HFFc6 (cell line): ENCODE measurements at regions not wholly inside any gene's neighbourhood (a gene's known extent, or its start where the extent isn't known, plus 50 kb on each side); places are given as distances from the start of the nearest gene placed in this dataset.

Experiments
- DNase-seq: peaks from one replicate; pipeline ENCODE4 v3.0.0-alpha.2; 2018
- H3K27ac Mint-ChIP-seq: 2 replicates; pipeline ENCODE4 v1.8.0; 2020; ENCODE audit warnings: mild to moderate bottlenecking, mixed read lengths
- H3K27me3 Mint-ChIP-seq: 2 replicates; pipeline ENCODE4 v1.8.0; 2021; ENCODE audit warnings: mild to moderate bottlenecking, moderate library complexity, mixed read lengths; ENCODE audit not compliant: insufficient read depth
- H3K36me3 Mint-ChIP-seq: 2 replicates; pipeline ENCODE4 v1.8.0; 2021; ENCODE audit warnings: low read depth, mixed read lengths
- H3K4me1 Mint-ChIP-seq: 2 replicates; pipeline ENCODE4 v1.8.0; 2020; ENCODE audit warnings: low read depth, mixed read lengths
- H3K4me3 Mint-ChIP-seq: 2 replicates; pipeline ENCODE4 v1.8.0; 2020; ENCODE audit warnings: mild to moderate bottlenecking, moderate library complexity, mixed read lengths
- H3K9me3 Mint-ChIP-seq: 2 replicates; pipeline ENCODE4 v1.8.0; 2020; ENCODE audit warnings: mild to moderate bottlenecking, mixed read lengths
- TF ChIP-seq, protein P1 (sequence below): fragments of 200-600 bp; sonication (generic); IDR thresholded peaks from 2 replicates; pipeline ENCODE4 v1.5.0; 2021; ENCODE audit warnings: antibody characterized with exemption, mild to moderate bottlenecking

DNA sequence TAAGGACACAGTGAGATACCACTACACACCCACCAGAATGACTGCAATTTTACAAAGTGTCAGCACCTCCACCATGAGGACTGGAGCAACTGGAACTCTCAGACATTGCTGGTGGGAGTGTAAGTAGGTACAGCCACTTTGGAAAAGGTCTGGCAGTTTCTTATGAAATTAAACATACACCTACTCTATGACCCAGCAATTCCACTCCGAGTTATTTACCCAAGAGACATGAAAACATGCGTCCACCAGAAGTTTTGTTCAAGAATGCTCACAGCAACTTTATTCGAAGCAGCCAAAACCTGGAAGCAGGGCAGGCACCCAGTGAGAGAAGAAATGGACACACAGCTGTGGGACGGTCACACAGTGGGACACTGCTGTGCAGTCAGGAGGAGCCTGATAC, 384.0 kb downstream of the SOX9 start:
- H3K4me3 Mint-ChIP-seq: no peak overlapping the region
- no peaks in the 10 kb centered on the region; the same call in 1 of the 2 replicates for H3K27me3 Mint-ChIP-seq
- H3K36me3 Mint-ChIP-seq: peaks cover 9% of the 10 kb centered on the region
- peaks cover 5% of the 10 kb centered on the region; the same call in 1 of the 2 replicates for H3K9me3 Mint-ChIP-seq
- H3K27ac Mint-ChIP-seq: no peak overlapping the region
- TF ChIP-seq, protein P1, sequence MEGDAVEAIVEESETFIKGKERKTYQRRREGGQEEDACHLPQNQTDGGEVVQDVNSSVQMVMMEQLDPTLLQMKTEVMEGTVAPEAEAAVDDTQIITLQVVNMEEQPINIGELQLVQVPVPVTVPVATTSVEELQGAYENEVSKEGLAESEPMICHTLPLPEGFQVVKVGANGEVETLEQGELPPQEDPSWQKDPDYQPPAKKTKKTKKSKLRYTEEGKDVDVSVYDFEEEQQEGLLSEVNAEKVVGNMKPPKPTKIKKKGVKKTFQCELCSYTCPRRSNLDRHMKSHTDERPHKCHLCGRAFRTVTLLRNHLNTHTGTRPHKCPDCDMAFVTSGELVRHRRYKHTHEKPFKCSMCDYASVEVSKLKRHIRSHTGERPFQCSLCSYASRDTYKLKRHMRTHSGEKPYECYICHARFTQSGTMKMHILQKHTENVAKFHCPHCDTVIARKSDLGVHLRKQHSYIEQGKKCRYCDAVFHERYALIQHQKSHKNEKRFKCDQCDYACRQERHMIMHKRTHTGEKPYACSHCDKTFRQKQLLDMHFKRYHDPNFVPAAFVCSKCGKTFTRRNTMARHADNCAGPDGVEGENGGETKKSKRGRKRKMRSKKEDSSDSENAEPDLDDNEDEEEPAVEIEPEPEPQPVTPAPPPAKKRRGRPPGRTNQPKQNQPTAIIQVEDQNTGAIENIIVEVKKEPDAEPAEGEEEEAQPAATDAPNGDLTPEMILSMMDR: no peak
- H3K4me1 Mint-ChIP-seq: peaks cover 22% of the 10 kb centered on the region
- no peak for DNase-seq

DNA sequence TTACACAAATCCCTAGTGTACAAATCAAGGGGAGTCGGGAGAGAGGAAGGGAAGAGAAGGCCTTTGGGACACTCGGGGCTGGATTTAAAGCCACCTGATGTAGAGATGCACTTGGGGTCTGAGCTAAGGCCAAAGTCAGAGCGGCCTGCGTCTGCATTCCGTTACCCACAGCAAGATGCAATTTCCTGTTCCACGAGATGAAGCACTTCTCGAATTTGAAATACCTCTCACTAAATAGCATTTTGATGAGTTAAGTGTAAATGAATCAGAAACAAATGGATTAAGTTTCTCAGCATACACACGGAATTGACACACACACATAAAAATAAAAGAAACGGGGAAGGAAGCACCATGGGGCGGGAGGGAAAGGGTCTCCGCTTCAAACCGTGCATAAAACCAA, 386.0 kb downstream of the SOX9 start:
- Mint-ChIP-seq H3K4me1 (peaks cover 42% of the 10 kb centered on the region), H3K27me3 (no peaks in the 10 kb centered on the region; the same call in 1 of the 2 replicates), H3K4me3 (no peak overlapping the region), H3K36me3 (peaks cover 9% of the 10 kb centered on the region), H3K27ac (no peak overlapping the region), H3K9me3 (peaks cover 5% of the 10 kb centered on the region; the same call in 1 of the 2 replicates)
- TF ChIP-seq, protein P1: no peak
- DNase-seq: no peak

DNA sequence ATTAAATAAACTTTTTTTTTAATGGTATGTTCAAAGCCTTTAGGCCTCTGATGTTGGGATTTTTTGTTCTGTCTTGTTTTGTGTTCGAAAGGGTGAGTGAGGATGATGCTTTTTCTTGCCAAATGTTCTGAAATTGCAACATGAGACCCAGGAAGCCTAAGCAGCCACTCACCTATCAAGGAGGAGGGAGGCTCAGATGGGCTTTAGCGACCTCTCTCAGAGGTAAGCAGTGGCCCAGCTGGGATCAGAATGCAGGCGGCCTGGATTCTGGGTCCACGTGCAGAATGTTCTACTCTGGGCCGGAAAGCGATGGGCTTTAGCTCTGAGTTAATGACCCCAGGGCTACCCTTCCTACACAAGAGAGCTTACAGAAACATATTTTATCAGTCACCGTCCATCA, 386.6 kb downstream of the SOX9 start:
- Mint-ChIP-seq H3K27me3 (no peaks in the 10 kb centered on the region; the same call in 1 of the 2 replicates), H3K27ac (no peak overlapping the region)

DNA sequence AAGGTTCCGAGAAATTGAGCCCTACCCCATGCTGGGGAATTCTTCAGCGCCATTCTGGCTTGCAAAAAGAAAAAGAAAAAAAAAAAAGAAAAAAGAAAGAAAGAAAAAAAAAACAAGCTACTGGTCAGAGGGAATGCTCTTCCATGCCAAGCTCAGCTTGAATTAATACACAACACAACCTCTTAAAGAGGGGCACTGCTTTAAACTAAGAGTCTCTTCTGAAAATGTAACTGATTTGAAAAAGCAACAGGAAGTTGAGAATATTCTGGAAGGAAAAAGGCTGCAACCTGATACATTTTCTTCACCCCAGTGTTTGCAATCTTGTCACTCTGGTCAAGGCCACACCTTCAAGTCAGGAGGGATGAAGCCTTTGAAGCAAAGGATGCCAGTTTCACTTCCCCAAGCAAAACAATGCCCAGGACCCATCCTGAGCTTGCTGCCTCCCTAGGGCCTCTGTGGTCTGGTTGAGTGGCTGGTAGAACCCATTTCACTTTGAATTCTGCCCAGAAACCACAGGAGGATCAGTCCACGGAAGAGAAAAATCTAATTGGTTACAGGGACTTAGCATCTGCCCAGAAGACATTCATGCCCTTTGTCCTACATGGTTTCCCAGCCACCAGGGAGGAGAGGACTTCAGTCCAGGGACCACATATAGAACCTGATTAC, 389.7 kb downstream of the SOX9 start:
- H3K9me3 Mint-ChIP-seq: peaks cover 3% of the 10 kb centered on the region; the same call in 1 of the 2 replicates
- no peak for DNase-seq
- TF ChIP-seq, protein P1: no peak
- H3K4me3 Mint-ChIP-seq: no peak overlapping the region
- peaks cover 4% of the 10 kb centered on the region for H3K36me3 Mint-ChIP-seq
- H3K27me3 Mint-ChIP-seq: no peaks in the 10 kb centered on the region; the same call in 1 of the 2 replicates
- H3K27ac Mint-ChIP-seq: peak overlapping the region; percentile 26; the same call in 1 of the 2 replicates
- peaks cover 34% of the 10 kb centered on the region for H3K4me1 Mint-ChIP-seq

More for the DNA sequence above, 386.6 kb downstream of the SOX9 start:
- Mint-ChIP-seq H3K36me3 (peaks cover 9% of the 10 kb centered on the region), H3K4me3 (no peak overlapping the region), H3K9me3 (peaks cover 5% of the 10 kb centered on the region; the same call in 1 of the 2 replicates), H3K4me1 (peaks cover 39% of the 10 kb centered on the region)
- DNase-seq: no peak
- TF ChIP-seq, protein P1: no peak

DNA sequence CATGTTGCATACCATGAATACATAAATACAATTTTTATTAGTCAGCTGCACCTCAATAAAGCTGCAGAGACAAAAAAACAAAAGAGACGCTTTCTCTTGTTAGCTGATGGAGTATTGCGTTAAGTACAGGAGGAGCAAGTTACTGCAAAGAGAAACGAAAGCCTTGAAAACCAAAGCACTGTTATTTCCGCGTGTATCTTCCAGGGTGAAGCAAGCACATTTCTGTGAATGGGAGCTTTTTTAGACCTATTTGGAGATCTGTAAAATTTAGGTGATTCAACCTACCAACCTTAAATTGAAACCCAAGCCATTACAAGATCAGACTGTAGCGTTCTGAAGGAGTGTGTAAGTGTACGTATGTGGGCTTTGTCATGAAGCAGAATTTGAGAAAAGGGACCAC, 390.4 kb downstream of the SOX9 start:
- Mint-ChIP-seq H3K36me3 (no peaks in the 10 kb centered on the region), H3K27ac (no peak overlapping the region), H3K27me3 (no peaks in the 10 kb centered on the region; the same call in 1 of the 2 replicates), H3K4me1 (peaks cover 36% of the 10 kb centered on the region), H3K4me3 (no peak overlapping the region), H3K9me3 (no peaks in the 10 kb centered on the region)
- TF ChIP-seq, protein P1: no peak
- no peak for DNase-seq
